Ishikawa (cell line): ENCODE measurements at regions not wholly inside any gene's neighbourhood (a gene's known extent, or its start where the extent isn't known, plus 50 kb on each side); places are given as distances from the start of the nearest gene placed in this dataset.

Experiments used
- CEBPB ChIP-seq: IDR thresholded peaks from 2 replicates; pipeline ENCODE4 v1.6.1; 2012
- CREB1 ChIP-seq: IDR thresholded peaks from 2 replicates; pipeline ENCODE4 v1.6.1; 2012; ENCODE audit warnings: low read depth
- EP300 ChIP-seq: IDR thresholded peaks from 2 replicates; pipeline ENCODE4 v1.6.1; 2012; ENCODE audit warnings: borderline replicate concordance
- FOXM1 ChIP-seq: IDR thresholded peaks from 2 replicates; pipeline ENCODE4 v1.6.1; 2012; ENCODE audit warnings: low read depth, borderline replicate concordance
- RAD21 ChIP-seq: IDR thresholded peaks from 2 replicates; pipeline ENCODE4 v1.6.1; 2012; ENCODE audit warnings: low read depth
- TAF1 ChIP-seq: IDR thresholded peaks from 2 replicates; pipeline ENCODE4 v1.6.1; 2012; ENCODE audit warnings: low read depth, mild to moderate bottlenecking
- TCF12 ChIP-seq: IDR thresholded peaks from 2 replicates; pipeline ENCODE4 v1.6.1; 2012; ENCODE audit warnings: low read depth
- YY1 ChIP-seq: IDR thresholded peaks from 2 replicates; pipeline ENCODE4 v1.6.1; 2012; ENCODE audit warnings: low read depth
- TF ChIP-seq, protein P1 (sequence below): IDR thresholded peaks from 2 replicates; pipeline ENCODE4 v1.6.1; 2012

DNA sequence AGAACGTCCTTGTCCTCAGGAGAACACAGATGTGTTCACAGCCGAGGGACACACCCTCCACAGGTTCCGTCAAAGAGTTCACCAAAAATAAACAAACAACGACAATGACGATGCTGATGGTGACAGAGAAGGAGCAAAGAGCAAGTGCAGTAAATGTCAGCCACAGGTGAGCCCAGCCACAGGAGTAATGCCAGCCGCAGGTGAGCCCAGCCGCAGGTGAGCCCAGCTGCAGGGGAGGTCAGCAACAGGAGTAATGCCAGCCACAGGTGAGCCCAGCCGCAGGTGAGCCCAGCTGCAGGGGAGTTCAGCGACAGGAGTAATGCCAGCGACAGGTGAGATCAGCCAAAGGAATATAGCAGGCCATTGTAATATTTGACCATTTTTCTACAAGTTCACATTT lies 315.2 kb downstream of the FOXL1 start:
- TF ChIP-seq RAD21, result no peak
- no peak for TF ChIP-seq YY1
- no peak for TF ChIP-seq CEBPB
- TF ChIP-seq, protein P1, sequence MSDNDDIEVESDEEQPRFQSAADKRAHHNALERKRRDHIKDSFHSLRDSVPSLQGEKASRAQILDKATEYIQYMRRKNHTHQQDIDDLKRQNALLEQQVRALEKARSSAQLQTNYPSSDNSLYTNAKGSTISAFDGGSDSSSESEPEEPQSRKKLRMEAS, result no peak
- no peak for TF ChIP-seq TAF1
- TF ChIP-seq FOXM1, result no peak
- TF ChIP-seq CREB1, result no peak
- TF ChIP-seq EP300, result no peak
- no peak for TF ChIP-seq TCF12
